Epithelial cell of esophagus (primary cell): ENCODE measurements at regions not wholly inside any gene's neighbourhood (a gene's known extent, or its start where the extent isn't known, plus 50 kb on each side); places are given as distances from the start of the nearest gene placed in this dataset.

ENCODE experiments used
- DNase-seq: peaks from one replicate; pipeline ENCODE4 v3.0.0; 2010; ENCODE audit warnings: low read depth
- H3K4me3 ChIP-seq: 2 replicates; pipeline ENCODE4 v1.5.1; 2011; ENCODE audit warnings: mild to moderate bottlenecking, low read length, control low read depth
- CTCF ChIP-seq: IDR thresholded peaks from 2 replicates; pipeline ENCODE4 v1.5.1; 2011; ENCODE audit warnings: low read depth, mild to moderate bottlenecking, low read length, control low read depth, inconsistent platforms; ENCODE audit not compliant: insufficient read depth; ENCODE audit errors: missing control alignments

- H3K4me3 ChIP-seq = no peak overlapping the region
- no peak for DNase-seq
- no peak for TF ChIP-seq CTCF
These were observed 748.1 kb downstream of the NR2F2 start for GRCh38 chr15:97078591-97078990.

- DNase-seq = no peak
- H3K4me3 ChIP-seq = no peak overlapping the region
These were observed 751.2 kb downstream of the NR2F2 start for GRCh38 chr15:97081666-97082226.

GRCh38 chr15:97082830-97083229, 752.3 kb downstream of the NR2F2 start:
- H3K4me3 ChIP-seq = no peak overlapping the region
- no peak for DNase-seq
- TF ChIP-seq CTCF = no peak

More at GRCh38 chr15:97081666-97082226, 751.2 kb downstream of the NR2F2 start:
- TF ChIP-seq CTCF = no peak

- TF ChIP-seq CTCF = no peak
- DNase-seq = no peak
These were observed 754.1 kb downstream of the NR2F2 start for GRCh38 chr15:97084650-97085049.

GRCh38 chr15:97085731-97086130, 755.2 kb downstream of the NR2F2 start:
- H3K4me3 ChIP-seq = no peak overlapping the region
- DNase-seq = no peak
- no peak for TF ChIP-seq CTCF

More at GRCh38 chr15:97084650-97085049, 754.1 kb downstream of the NR2F2 start:
- no peak overlapping the region for H3K4me3 ChIP-seq

GRCh38 chr15:97087006-97087741, 756.7 kb downstream of the NR2F2 start:
- no peak for DNase-seq
- no peak for TF ChIP-seq CTCF
- no peak overlapping the region for H3K4me3 ChIP-seq

- no peak for TF ChIP-seq CTCF
- no peak overlapping the region for H3K4me3 ChIP-seq
- DNase-seq = no peak
These were observed 760.6 kb downstream of the NR2F2 start for GRCh38 chr15:97091093-97091492.
